Left renal cortex interstitium (tissue), 4 donors: ENCODE measurements at regions not wholly inside any gene's neighbourhood (a gene's known extent, or its start where the extent isn't known, plus 50 kb on each side); places are given as distances from the start of the nearest gene placed in this dataset.

Experiments
- DNase-seq, 4 donors: peaks; one replicate each; pipeline ENCODE4 v3.0.0-alpha.2; 2013; ENCODE audit warnings: low read depth in 4 of 4, low spot score in 2 of 4, missing footprints in 1 of 4

- no peak for DNase-seq
Observed at GRCh38 chr2:17262854-17263569, 255.2 kb downstream of the RAD51AP2 start.

- DNase-seq, result no peak
Observed at GRCh38 chr2:17259613-17260012, 258.6 kb downstream of the RAD51AP2 start.

DNA sequence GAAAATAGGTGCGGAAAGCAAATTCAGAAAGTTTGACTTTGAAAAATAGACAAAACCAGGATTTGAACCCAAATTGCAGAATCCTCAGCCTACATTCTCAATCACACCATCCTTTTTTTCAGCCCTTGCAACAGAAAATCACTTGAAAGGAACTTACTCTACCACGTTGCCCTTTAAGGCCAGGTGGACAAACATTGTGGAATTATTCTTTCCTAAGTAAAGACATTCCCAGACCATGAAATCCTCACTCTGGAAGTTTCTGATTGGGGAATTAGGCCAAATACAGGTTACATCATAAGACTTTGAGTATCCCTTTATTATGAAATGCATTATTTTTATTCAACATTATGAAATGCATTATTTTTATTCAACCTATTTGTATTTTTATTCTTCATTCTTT is 259.4 kb downstream of the RAD51AP2 start:
- DNase-seq, result no peak

- DNase-seq, result no peak
Observed at GRCh38 chr2:17257189-17257909, 260.9 kb downstream of the RAD51AP2 start.

GRCh38 chr2:17255071-17255470 is 263.2 kb downstream of the RAD51AP2 start:
- DNase-seq, result no peak

DNA sequence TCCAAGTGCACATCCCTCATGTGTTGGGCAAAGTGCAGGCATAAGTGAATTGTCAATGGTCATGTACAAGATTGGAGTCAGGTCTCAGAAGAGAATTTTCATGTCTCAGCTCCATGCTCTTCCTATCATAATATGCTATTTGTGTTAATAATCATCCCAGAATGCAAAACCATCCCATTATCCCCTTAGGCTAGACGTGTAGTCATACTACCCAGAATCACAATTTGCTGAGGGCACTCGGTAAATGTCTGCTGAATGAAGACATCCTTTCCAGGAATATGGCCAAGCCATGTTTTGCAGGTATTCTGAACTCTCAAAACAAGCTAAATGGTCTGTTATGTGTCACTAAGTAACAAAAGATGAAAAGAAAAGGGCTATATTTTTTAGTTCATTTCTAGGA is 263.8 kb downstream of the RAD51AP2 start:
- DNase-seq, result no peak

DNA sequence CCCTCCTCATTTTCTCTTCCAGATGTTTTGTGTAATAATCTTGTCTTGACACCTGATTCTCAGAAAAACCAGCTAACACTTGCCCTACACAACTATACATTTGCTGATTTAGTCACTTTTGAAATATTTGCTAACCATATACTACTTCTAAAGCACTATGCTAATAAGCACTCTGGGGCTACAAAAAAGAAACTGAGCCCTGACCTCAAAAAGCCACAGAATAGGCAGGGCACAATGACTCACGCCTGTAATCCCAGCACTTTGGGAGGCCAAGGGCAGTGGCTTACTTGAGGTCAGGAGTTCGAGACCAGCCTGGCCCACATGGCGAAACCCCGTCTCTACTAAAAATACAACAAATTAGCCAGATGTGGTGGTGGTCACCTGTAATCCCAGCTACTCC is 266.0 kb downstream of the RAD51AP2 start:
- DNase-seq, result no peak

GRCh38 chr2:17251171-17251570 is 267.1 kb downstream of the RAD51AP2 start:
- DNase-seq, result no peak

GRCh38 chr2:17249249-17249648 is 269.0 kb downstream of the RAD51AP2 start:
- DNase-seq, result no peak

DNA sequence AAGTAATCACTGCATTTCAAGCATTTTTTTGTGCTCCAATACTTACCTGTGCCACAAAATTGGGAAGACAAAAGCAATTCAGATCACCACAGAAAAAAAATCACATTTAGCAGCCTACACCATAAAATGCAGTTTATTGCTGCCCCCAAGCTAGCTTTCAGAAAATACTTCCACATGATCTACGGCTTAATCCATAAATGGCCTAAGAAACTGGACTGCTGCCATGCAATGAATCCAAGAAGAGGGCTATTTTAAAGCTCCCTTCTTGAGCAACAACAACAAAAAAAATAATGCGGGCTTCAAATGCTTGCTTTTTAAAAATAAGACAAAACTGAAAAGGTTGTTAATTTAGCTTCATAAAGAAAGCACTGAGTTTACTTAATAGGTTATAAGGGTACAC is 272.3 kb downstream of the RAD51AP2 start:
- DNase-seq, result peak in 2 of 4 donors; percentile 11 to 24

GRCh38 chr2:17242813-17243485 is 275.3 kb downstream of the RAD51AP2 start:
- DNase-seq, result no peak

- DNase-seq, result no peak
Observed at GRCh38 chr2:17239550-17239949, 278.7 kb downstream of the RAD51AP2 start.

DNA sequence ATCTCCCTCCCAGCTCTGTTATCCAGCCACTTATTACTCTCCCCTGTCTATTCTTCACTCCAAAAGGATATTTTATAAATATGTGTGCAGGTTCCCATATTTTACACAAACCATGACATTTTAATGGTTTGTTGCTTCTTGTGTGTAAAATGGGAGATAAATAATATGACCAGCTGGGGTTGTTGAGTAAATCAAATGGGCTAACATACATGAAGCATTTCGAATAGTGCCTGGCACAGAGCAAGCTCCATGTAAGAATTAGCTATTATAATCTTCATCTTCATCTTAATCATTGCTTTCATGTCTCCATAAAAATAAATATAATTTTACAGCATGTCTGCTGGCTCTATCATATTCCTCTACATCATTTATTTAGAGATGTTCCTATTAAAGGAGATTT is 283.1 kb downstream of the RAD51AP2 start:
- no peak for DNase-seq

DNA sequence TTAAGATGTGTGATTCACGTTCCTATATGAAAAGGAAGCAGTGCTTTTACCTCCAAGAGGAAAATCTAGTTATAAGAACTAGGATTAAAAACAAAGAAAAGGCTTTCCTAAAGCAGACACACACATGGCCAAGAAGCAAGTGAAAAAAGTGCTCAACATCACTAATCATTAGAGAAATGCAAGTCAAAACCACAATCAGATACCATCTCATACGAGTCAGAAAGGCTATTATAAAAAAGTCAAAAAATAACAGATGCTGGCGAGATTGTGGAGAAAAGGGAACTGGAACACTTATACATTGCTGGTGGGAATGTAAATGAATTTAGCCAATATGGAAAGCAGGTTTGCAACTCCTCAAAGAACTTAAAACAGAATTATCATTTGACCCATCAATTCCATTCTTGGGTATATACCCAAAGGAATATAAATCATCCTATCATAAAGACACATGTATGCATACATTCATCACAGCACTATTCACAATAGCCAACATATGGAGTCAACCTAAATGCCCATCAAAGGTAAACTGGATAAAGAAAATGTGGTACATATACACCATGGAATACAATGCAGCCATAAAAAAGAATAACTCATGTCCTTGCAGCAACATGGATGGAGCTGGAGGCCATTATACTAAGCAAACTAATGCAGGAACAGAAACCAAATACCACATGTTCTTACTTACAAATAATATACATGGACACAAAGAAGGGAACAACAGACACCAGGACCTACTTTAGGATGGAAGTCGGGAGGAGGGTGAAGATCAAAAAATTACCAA is 285.3 kb downstream of the RAD51AP2 start:
- DNase-seq, result no peak

GRCh38 chr2:17231394-17231965 is 286.8 kb downstream of the RAD51AP2 start:
- no peak for DNase-seq

DNA sequence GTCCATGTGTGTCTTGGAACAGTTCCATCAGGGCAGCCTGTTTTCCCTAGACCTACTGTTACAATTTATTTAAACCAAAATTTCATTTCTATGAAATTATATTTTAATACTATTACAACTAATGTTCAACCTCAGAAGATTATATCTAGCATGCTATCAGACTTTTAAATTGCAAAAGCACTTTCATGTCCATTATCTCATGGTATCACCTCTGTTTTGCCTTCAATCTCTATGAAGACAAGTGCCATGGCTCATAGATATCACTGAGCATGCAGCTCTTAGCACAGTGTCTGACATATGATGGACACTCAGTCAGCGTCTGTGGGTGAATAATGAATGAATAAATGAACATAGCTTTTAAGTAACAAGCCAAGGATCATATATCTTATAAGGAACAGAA is 288.8 kb downstream of the RAD51AP2 start:
- DNase-seq, result no peak

- no peak for DNase-seq
Observed at GRCh38 chr2:17228461-17228860, 289.8 kb downstream of the RAD51AP2 start.

GRCh38 chr2:17227856-17228255 is 290.4 kb downstream of the RAD51AP2 start:
- no peak for DNase-seq

DNA sequence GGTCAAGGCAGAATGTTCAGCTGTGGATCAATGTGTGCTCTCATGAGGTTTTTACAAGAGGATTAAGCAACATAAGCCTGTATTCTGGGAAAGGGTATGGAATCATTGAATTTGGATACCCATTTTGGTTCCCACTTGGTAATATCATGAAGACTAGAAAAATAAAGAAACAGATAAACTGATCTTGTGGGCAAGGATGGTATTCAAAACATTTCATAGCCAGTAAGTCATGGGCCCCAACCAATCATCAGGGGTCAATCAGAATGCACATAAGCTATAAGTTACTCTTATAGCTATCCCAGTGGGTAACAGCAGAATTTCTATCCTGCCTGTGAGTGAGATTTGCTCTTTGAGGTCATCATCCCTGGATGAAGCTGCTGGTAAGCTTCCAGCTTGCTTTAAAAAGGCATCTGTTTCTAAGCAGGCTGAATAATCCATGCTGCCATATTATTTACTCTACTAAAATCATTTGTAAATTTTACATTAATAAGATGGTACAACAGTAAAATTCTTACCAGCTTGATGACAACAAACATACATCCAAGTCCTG is 291.2 kb downstream of the RAD51AP2 start:
- no peak for DNase-seq

DNA sequence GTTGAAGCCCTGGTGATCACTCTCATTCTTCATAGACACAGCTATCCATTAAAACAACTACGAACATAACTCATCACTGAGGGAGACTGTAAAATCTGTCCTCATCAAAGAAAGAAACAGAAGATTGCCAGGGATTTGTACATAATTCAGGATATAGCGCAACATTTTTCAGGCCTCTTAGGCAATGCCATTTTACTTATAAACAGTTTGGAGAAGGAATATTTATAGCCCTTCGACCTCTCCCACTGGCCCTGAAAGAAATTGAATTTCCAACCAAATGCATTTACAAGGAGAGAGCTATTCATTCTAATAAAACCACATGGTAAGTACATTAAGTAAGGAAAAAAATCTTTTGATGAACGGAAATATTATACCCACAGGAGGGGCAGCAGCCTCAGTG is 295.0 kb downstream of the RAD51AP2 start:
- DNase-seq, result peak in 2 of 4 donors; percentile 2 to 6
